Left ventricle myocardium superior (tissue), 1 donor: ENCODE measurements at regions not wholly inside any gene's neighbourhood (a gene's known extent, or its start where the extent isn't known, plus 50 kb on each side); places are given as distances from the start of the nearest gene placed in this dataset.
"Not testable (repeated sequence)": the region's sequence is repeated elsewhere in the genome, so short reads cannot be mapped to it uniquely, and the experiment has no call there.

Experiments used
- ATAC-seq: fragments of 200-7000 bp; cut with Tn5 transposase; one replicate; pipeline ENCODE4 v1.9.1; 2020; ENCODE audit warnings: mild to moderate bottlenecking, moderate library complexity
- DNase-seq: peaks from one replicate; pipeline ENCODE4 v3.0.0-alpha.2; 2020
- intact Hi-C: fragments of 100-400 bp; cut with micrococcal nuclease; formaldehyde crosslinking; loops from one replicate; pipeline ENCODE4 v1.11.0; 2022
- donor health status: DM: no; HTN: yes; CAD: no; lungs with severe emphysema.

- ATAC-seq (no peak), DNase-seq (no peak)
- intact Hi-C loops: no loop called here
Observed at GRCh38 chr9:119739476-119739875, 370.2 kb upstream of the BRINP1 start.

GRCh38 chr9:119736491-119737454 is 367.5 kb upstream of the BRINP1 start:
- DNase-seq (no peak), ATAC-seq (no peak)
- intact Hi-C loops: no loop called here

GRCh38 chr9:119727988-119728387 is 358.8 kb upstream of the BRINP1 start:
- ATAC-seq (no peak), DNase-seq (no peak)
- intact Hi-C loops: no loop called here

GRCh38 chr9:119726035-119726434 is 356.8 kb upstream of the BRINP1 start:
- DNase-seq: no peak
- ATAC-seq: no peak
- intact Hi-C loops: no loop called here

- intact Hi-C loops: no loop called here
- DNase-seq: no peak
- ATAC-seq: no peak
Observed at GRCh38 chr9:119722384-119722783, 353.1 kb upstream of the BRINP1 start.

- DNase-seq (no peak), ATAC-seq (no peak)
- intact Hi-C loops: no loop called here
Observed at GRCh38 chr9:119712325-119712724, 343.1 kb upstream of the BRINP1 start.

GRCh38 chr9:119709431-119709830 is 340.2 kb upstream of the BRINP1 start:
- intact Hi-C loops: no loop called here
- DNase-seq: no peak
- no peak for ATAC-seq

- DNase-seq: no peak
- no peak for ATAC-seq
- intact Hi-C loops: no loop called here
Observed at GRCh38 chr9:119707228-119707845, 338.1 kb upstream of the BRINP1 start.

GRCh38 chr9:119701651-119702050 is 332.4 kb upstream of the BRINP1 start:
- ATAC-seq (no peak), DNase-seq (no peak)
- intact Hi-C loops: no loop called here

GRCh38 chr9:119698535-119698934 is 329.3 kb upstream of the BRINP1 start:
- ATAC-seq (no peak), DNase-seq (no peak)
- intact Hi-C loops: no loop called here

GRCh38 chr9:119697996-119698395 is 328.8 kb upstream of the BRINP1 start:
- ATAC-seq: no peak
- no peak for DNase-seq
- intact Hi-C loops: no loop called here

GRCh38 chr9:119689879-119690278 is 320.6 kb upstream of the BRINP1 start:
- intact Hi-C loops: no loop called here
- ATAC-seq: no peak
- DNase-seq: no peak

- intact Hi-C loops: no loop called here
- DNase-seq (no peak), ATAC-seq (no peak)
Observed at GRCh38 chr9:119688547-119688946, 319.3 kb upstream of the BRINP1 start.

- intact Hi-C loops: no loop called here
- DNase-seq: no peak
- no peak for ATAC-seq
Observed at GRCh38 chr9:119677811-119678505, 308.7 kb upstream of the BRINP1 start.

GRCh38 chr9:119675951-119676350 is 306.7 kb upstream of the BRINP1 start:
- no peak for ATAC-seq
- no peak for DNase-seq
- intact Hi-C loops: no loop called here

GRCh38 chr9:119672763-119673162 is 303.5 kb upstream of the BRINP1 start:
- intact Hi-C loops, ATAC-seq, DNase-seq: not testable (repeated sequence)

GRCh38 chr9:119667916-119668315 is 298.7 kb upstream of the BRINP1 start:
- intact Hi-C loops: no loop called here
- no peak for ATAC-seq
- DNase-seq: no peak

- no peak for ATAC-seq
Observed at GRCh38 chr9:119667163-119667562, 297.9 kb upstream of the BRINP1 start.

GRCh38 chr9:119662329-119662728 is 293.1 kb upstream of the BRINP1 start:
- intact Hi-C loops: no loop called here
- ATAC-seq: no peak
- DNase-seq: no peak

More at GRCh38 chr9:119667163-119667562, 297.9 kb upstream of the BRINP1 start:
- intact Hi-C loops: no loop called here
- DNase-seq: no peak

- intact Hi-C loops: no loop called here
Observed at GRCh38 chr9:119652931-119653330, 283.7 kb upstream of the BRINP1 start.

More at GRCh38 chr9:119652931-119653330, 283.7 kb upstream of the BRINP1 start:
- no peak for ATAC-seq
- no peak for DNase-seq
